ENCODE measurements at regions not wholly inside any gene's neighbourhood (a gene's known extent, or its start where the extent isn't known, plus 50 kb on each side); places are given as distances from the start of the nearest gene placed in this dataset.

GRCh38 chr2:198809976-198810375, 647.8 kb downstream of the SATB2 start:
- DNase-seq (ENCODE audit: low read depth, low spot score): no peak

- no peak for DNase-seq (ENCODE audit: low read depth, low spot score)
Measured at GRCh38 chr2:198807131-198807530, 650.6 kb downstream of the SATB2 start.

DNA sequence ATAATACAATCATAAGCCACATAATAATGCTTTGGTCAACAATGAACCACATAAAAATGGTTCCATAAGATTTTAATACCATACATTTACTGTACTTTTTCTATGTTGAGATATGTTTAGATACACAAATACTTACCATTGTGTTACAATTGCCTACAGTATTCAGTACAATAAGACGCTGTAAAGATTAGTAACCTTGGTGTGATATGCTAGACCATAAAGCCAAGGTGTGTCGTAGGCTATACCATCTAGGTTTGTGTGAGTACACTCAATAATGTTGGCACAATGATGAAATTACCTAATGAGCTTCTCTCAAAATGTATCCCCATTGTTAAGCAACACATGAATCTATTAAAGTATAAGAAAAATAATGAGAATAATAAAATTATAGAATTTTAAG, 662.3 kb downstream of the SATB2 start:
- DNase-seq (ENCODE audit: low read depth, low spot score): no peak

DNA sequence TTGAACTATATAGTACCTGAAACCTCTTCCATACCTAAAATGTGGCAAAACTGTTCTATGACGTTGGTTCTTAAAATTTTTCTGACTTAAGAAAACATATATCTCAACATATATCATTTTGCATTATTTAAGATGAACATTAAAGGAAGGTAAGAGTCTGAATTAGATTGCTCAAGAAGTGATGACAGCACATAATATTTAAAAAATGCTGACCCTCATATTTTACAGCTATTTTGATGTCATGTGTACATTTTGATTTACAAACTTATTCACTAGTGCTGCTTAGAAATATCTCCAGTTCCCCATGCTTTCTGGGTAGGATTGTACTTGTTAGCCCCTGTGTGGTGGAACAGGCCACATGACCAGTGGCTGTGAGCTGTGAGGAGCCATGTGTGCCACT, 666.1 kb downstream of the SATB2 start:
- no peak for DNase-seq (ENCODE audit: low read depth, low spot score)

GRCh38 chr2:198788676-198789075, 669.1 kb downstream of the SATB2 start:
- DNase-seq (ENCODE audit: low read depth, low spot score): no peak

- no peak for DNase-seq (ENCODE audit: low read depth, low spot score)
Measured at GRCh38 chr2:198782734-198783133, 675.0 kb downstream of the SATB2 start.

GRCh38 chr2:198776616-198777406, 680.9 kb downstream of the SATB2 start:
- no peak for DNase-seq (ENCODE audit: low read depth, low spot score)

DNA sequence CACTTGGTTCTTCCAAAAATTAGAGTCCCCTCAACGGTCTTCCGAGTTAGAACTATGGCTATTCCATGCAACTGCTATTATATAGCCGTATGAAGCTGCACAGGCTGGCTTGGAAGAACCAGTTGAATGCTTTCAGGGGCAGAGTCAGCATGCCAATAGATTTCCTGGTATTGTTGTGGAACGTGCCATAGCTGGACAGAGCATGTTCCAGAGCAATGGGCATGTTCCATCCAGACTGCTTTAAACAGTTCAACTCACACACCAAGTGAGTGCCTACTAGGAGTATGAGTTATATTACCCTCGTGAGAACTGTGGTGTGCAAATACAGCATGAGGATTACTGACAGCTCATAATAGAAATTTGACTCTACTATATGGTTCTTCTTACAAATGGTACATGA, 682.0 kb downstream of the SATB2 start:
- no peak for DNase-seq (ENCODE audit: low read depth, low spot score)

- no peak for DNase-seq (ENCODE audit: low read depth, low spot score)
Measured at GRCh38 chr2:198774576-198774975, 683.2 kb downstream of the SATB2 start.

DNA sequence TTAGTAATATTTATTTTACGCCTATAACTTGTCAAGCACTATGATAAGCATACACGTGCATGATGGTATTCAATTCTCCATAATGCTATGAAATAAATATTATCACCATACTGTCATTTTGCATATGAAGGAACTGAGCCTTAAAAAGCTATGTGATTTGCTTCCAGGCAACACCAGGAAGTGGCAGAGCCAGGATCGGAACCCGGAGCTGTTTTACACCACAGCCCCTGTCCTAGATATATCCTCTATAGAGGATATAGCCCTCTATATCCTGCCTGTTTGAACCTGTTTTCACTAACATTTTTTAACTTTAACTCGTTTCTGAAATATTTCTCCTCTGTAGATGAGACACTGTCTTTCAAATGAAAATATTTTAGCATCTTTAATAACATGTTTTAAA, 690.0 kb downstream of the SATB2 start:
- no peak for DNase-seq (ENCODE audit: low read depth, low spot score)

- no peak for DNase-seq (ENCODE audit: low read depth, low spot score)
Measured at GRCh38 chr2:198763793-198764192, 693.9 kb downstream of the SATB2 start.

DNA sequence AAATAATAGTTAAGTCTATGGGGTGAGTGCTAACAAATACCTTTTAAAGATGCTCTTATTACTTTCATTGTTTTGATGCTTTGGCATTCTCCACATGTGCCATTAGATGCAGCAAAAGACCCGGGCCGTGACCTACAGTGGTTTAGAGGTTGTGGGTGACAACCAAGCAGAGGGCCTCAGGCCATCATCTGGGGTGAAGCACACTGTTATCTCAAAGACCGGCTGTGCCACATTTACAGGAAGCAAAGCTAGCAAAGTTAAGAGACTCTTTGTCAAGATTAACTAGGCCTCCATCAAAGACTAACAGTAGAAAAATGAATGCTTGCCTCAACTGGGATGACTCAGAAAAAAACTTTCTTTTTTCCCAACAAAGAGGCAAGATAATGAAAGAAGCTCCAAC, 695.3 kb downstream of the SATB2 start:
- DNase-seq (ENCODE audit: low read depth, low spot score): no peak

- DNase-seq (ENCODE audit: low read depth, low spot score): no peak
Measured at GRCh38 chr2:198757069-198757468, 700.7 kb downstream of the SATB2 start.

- DNase-seq (ENCODE audit: low read depth, low spot score): no peak
Measured at GRCh38 chr2:198756166-198756565, 701.6 kb downstream of the SATB2 start.

- DNase-seq (ENCODE audit: low read depth, low spot score): no peak
Measured at GRCh38 chr2:198753101-198753500, 704.6 kb downstream of the SATB2 start.

DNA sequence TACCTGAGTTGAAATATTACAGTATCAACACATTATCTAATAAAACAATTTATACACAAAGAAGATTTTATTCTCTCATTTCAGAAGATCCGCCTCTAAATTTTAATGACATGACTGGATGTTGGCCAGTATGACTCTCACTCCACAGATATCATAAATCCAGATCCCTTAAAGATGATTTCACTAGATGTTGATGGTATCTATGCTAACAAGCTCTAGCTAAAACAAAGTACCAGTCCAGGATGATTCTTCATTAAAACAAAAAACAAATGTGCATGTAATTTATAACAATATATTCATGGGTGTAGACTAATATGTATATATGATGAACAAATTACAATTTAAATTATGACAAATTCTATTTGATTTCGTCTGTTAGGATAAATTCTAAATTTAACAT, 708.4 kb downstream of the SATB2 start:
- no peak for DNase-seq (ENCODE audit: low read depth, low spot score)

DNA sequence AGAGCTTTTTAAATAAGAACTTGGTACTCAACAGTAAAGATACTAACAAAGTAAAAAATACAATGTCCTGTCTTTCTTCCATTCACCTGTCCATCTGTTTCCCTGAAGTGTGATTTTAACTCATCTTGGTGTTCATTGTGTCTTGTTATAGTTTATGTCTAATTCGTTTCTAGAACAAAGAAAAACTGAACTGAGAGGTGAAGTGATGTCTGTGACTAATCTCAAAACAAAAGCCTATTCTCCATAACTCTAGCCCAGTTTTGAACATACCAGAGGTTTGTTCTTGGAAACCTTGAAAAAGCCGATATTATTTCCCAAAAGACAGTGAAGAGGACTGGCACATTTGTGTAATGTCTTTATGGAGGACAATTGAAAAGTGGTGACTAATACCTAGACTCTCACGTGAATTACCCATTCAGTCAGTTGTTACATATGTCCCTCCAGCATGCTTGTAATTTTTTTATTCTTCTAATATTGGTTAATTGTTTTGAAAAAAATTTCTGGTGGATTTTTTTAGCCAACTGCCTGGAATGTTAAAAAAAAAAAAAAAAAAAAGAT, 725.8 kb downstream of the SATB2 start:
- DNase-seq (ENCODE audit: low read depth, low spot score): no peak

DNA sequence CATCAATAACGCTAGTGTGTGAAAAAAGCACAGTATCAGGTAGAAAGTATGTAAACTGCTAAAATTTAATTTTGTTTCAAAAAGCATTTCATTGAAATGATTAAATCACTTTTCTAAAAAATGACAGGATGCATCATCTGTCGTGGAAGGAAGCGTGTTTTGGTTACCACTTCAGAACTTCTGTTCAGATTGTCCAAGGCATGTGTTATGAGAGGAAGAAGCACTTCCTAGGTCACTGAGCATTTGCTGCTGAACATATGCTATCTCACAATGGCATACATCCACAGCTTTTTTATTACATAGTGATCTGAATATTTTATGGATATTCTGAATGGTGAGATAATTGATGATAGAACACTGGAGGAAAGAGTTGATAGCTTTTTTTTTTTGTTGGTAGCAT, 737.5 kb downstream of the SATB2 start:
- DNase-seq (ENCODE audit: low read depth, low spot score): no peak

DNA sequence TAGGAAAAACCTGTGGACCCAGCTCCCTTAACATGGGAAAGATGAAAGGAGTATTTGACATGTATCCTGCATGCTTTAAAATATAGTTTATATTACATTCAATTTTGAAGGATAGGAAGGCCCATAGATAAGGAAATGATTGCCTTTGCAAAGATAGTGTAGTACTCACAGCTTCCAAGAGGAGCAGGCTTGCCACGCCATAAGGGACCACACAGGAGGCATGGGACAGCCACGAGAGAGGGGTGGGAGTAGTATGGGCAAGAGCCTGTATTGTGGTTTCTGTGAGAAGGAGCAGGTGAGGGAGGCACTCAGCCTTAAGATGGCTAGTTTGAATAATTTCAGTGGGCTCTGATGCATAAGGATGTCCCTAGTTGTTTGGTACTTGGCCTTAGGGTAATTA, 740.3 kb downstream of the SATB2 start:
- no peak for DNase-seq (ENCODE audit: low read depth, low spot score)

- no peak for DNase-seq (ENCODE audit: low read depth, low spot score)
Measured at GRCh38 chr2:198715302-198715835, 742.4 kb downstream of the SATB2 start.

GRCh38 chr2:198712485-198712884, 745.3 kb downstream of the SATB2 start:
- no peak for DNase-seq (ENCODE audit: low read depth, low spot score)

DNA sequence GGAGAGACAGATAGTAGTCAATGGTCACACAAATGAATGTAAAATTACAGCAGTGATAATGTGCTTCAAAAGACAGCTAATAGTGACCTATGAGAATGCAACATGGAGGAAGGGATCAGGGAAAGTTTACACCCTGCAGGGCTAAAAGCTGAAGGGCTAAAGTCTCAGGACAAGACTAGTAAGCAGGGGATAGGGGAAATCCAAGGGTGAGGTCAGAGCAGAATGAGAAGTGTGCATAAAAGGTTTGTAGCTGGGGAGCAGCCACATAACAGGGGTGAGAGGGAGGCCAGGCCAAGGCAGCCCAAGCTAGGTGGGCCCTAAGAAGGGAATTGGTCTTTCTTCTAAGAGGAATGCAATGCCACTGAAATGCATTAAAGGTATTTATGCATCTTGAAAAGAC, 746.3 kb downstream of the SATB2 start:
- no peak for DNase-seq (ENCODE audit: low read depth, low spot score)

DNA sequence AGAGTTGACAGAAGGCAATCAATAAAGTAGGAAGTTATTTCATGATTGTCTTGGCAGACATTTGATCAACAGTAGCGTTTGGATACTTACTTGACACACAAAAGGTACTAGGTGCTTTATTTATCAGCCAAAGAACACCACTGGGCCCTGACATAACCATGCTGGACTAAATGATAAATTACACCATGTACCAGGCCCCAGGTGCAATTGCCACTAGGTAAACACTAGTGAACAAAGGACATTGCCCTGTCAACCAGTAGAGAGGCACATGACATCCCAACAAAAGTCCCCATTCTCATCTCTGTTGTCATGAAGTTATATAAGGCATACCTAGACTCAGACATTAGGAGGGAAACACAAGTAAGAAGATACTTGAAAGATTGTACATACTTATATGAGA, 747.2 kb downstream of the SATB2 start:
- no peak for DNase-seq (ENCODE audit: low read depth, low spot score)

All from brain pericyte (primary cell).